LNCAP (cell line): ENCODE measurements at regions not wholly inside any gene's neighbourhood (a gene's known extent, or its start where the extent isn't known, plus 50 kb on each side); places are given as distances from the start of the nearest gene placed in this dataset.

Experiments
- CTCF ChIP-seq: fragments of 450-650 bp; IDR thresholded peaks from 2 replicates; pipeline ENCODE4 v1.5.1; 2017; ENCODE audit warnings: mild to moderate bottlenecking

DNA sequence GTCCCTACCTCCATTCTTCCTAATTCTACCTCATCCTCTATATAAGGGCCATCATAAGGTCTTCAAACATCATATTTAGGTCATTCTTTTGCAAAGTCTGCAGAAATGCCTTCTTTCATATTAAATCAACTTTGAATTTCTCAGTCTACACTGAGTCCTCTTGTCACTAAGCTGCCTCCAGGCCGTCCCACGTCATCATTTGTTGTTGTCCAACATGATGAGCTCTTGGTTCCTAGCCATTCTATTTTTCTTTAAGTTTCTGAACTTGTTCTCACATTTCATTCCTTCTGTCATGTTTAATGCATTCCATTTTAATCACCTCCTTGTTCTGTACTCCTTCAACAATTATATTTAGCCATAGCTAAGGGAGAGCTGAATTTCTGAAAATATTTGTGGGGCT lies 59.2 kb upstream of the PGR start:
- TF ChIP-seq CTCF, result no peak

DNA sequence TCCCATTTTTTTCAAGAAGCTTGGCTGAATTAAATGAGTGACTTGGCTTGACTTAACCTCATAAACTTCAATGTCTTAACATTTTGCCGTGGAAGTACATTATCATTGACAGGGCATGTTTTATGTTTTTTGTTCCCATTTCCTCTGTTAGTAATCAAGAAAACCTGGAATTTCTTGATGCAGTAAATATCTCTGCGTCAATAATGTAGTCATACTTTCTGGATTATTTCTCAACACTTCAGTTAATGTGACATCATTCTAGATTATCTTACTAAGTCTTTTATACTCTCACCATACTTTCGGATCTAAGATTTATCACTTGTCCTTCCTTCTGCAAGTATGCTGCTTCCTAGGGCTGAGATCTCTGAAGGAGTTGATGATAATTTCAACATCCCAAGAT lies 58.6 kb upstream of the PGR start:
- no peak for TF ChIP-seq CTCF

- no peak for TF ChIP-seq CTCF
These were observed 58.1 kb upstream of the PGR start for GRCh38 chr11:101187748-101188147.

DNA sequence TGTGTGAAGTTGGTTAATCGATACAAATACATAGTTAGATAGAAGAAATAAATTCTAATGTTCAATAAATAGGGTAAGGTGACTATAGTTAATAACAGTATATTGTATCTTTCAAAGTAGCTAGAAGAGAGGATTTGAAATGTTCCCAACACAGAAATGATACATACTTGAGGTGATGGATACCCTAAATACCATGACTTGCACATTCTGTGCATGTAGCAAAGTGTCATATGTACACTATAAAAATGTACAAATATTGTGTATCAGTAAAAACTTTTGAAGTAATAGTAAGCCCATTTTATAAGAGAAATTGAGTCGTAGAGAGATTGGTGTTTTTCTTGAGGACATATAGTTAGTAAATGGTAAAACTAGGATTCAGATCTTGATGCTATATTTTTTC lies 56.4 kb upstream of the PGR start:
- no peak for TF ChIP-seq CTCF

GRCh38 chr11:101182467-101182866 lies 52.9 kb upstream of the PGR start:
- no peak for TF ChIP-seq CTCF

DNA sequence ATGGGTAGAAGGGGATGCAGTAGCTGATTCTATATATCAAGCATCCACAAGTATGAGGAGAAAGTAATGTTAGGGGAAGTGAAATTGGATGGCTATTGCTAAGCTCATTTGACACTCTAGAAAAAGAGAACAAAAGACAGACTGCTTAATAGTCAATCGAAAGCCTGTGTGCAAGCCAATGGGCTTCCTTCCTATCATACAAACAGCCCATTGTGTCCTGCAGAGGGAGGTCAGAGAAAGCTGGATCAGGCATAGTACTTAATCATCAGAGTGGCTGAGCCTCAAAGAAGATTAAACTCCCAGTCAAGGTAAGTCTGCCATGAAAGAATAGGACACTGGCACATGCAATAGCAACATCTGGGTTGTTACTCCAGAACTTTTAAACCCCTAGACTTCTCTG lies 50.9 kb upstream of the PGR start:
- no peak for TF ChIP-seq CTCF
